CD4-positive, alpha-beta T cell (primary cell): ENCODE measurements at regions not wholly inside any gene's neighbourhood (a gene's known extent, or its start where the extent isn't known, plus 50 kb on each side); places are given as distances from the start of the nearest gene placed in this dataset.

Experiments used
- ATAC-seq: fragments of 200-7000 bp; cut with Tn5 transposase; one replicate; pipeline ENCODE4 v1.10.0; 2022; ENCODE audit warnings: mild to moderate bottlenecking; ENCODE audit not compliant: poor library complexity
- CTCF ChIA-PET: fragments of 350-600 bp; sonication (Branson Sonifier 250); formaldehyde crosslinking; loops from one replicate; lab custom pipeline; 2021; ENCODE audit warnings: antibody characterized with exemption, inconsistent platforms; lab: Charles Lee
- POLR2A ChIA-PET: fragments of 350-600 bp; sonication (Branson Sonifier 250); formaldehyde crosslinking; loops from one replicate; lab custom pipeline; 2021; ENCODE audit warnings: antibody characterized with exemption, inconsistent platforms; lab: Charles Lee
- DNase-seq, 14 experiments: peaks; one replicate each; pipeline ENCODE4 v3.0.0-alpha.2; 2013 to 2020; ENCODE audit warnings: mixed read lengths in 2 of 14
- H3K27ac ChIP-seq, 2 donors: one replicate each; pipeline versions ENCODE4 v1.5.1 to v1.7.0; 2013; ENCODE audit warnings: low read length in 2 of 2, low read depth in 1 of 2, mild to moderate bottlenecking in 1 of 2
- H3K27me3 ChIP-seq, 2 experiments: 1 replicate in 1 of 2; 2 replicates in 1 of 2; pipeline versions ENCODE4 v1.6.1 to v1.7.0; 2013; ENCODE audit warnings: low read length in 2 of 2, control low read depth in 1 of 2, mild to moderate bottlenecking in 1 of 2, moderate library complexity in 1 of 2; ENCODE audit not compliant: insufficient read depth in 2 of 2, control insufficient read depth in 1 of 2
- H3K36me3 ChIP-seq: one replicate; pipeline ENCODE4 v1.6.1; 2013; ENCODE audit warnings: low read length, control low read depth; ENCODE audit not compliant: insufficient read depth
- H3K4me1 ChIP-seq: one replicate; pipeline ENCODE4 v1.6.1; 2013; ENCODE audit warnings: low read length, control low read depth; ENCODE audit not compliant: insufficient read depth
- H3K4me3 ChIP-seq: one replicate; pipeline ENCODE4 v1.5.1; 2013; ENCODE audit warnings: mild to moderate bottlenecking, low read length, moderate library complexity
- H3K9me3 ChIP-seq, 2 experiments: 1 replicate in 1 of 2; 2 replicates in 1 of 2; pipeline versions ENCODE4 v1.6.1 to v1.7.0; 2013; ENCODE audit warnings: low read length in 2 of 2, mild to moderate bottlenecking in 2 of 2, control low read depth in 1 of 2, moderate library complexity in 1 of 2; ENCODE audit not compliant: control insufficient read depth in 1 of 2, insufficient read depth in 1 of 2
- H3K27ac Mint-ChIP-seq: one replicate; pipeline ENCODE4 v1.8.0; 2020; ENCODE audit warnings: mixed read lengths
- H3K27me3 Mint-ChIP-seq: one replicate; pipeline ENCODE4 v1.8.0; 2021; ENCODE audit warnings: mixed read lengths
- H3K36me3 Mint-ChIP-seq: one replicate; pipeline ENCODE4 v1.8.0; 2021; ENCODE audit warnings: low read depth, mixed read lengths
- H3K4me1 Mint-ChIP-seq: one replicate; pipeline ENCODE4 v1.8.0; 2021; ENCODE audit warnings: low read depth, mixed read lengths
- H3K4me3 Mint-ChIP-seq: one replicate; pipeline ENCODE4 v1.8.0; 2020; ENCODE audit warnings: mild to moderate bottlenecking, mixed read lengths
- H3K9me3 Mint-ChIP-seq: one replicate; pipeline ENCODE4 v1.8.0; 2020; ENCODE audit warnings: mixed read lengths
- intact Hi-C, 2 experiments: fragments of 100-400 bp; cut with DNase I in 1 of 2; cut with micrococcal nuclease in 1 of 2; formaldehyde crosslinking; loops; one replicate each; pipeline versions ENCODE4 v1.15.1 to v1.9.0; 2023 to 2025; cut with DNase I, micrococcal nuclease
- TF ChIP-seq, protein P1 (sequence below): fragments of 200-600 bp; IDR thresholded peaks from one replicate; pipeline ENCODE4 v1.8.0; 2022; ENCODE audit warnings: antibody characterized with exemption, mild to moderate bottlenecking

DNA sequence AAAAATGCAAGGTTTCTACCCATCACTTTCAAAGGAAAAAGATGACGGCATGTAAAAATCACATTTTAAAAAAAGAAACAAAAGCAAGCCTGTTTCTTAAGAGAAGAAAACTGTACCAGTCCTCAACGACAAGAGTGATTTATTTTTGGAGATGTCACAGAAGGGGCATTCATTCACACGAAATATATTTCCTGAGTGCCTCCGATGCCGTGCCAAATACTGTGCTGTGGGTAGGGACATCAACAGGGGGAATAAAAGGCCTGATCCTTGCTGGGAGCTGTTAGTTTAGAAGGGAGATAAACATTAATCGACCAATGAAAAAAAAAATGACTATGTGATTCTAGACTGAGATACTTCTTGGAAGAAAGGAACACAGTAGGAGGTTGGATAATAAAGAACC lies 297.5 kb upstream of the SOX5 start:
- Histone ChIP-seq H3K27me3 (no peaks in the 10 kb centered on the region), H3K27ac (no peak overlapping the region), H3K4me3 (no peak overlapping the region), H3K36me3 (no peaks in the 10 kb centered on the region), H3K4me1 (no peaks in the 10 kb centered on the region), H3K9me3 (no peaks in the 10 kb centered on the region)
- CTCF ChIA-PET: no interaction called here
- DNase-seq (no peak), ATAC-seq (no peak)
- Mint-ChIP-seq H3K27ac (no peak overlapping the region), H3K4me1 (no peaks in the 10 kb centered on the region), H3K27me3 (no peaks in the 10 kb centered on the region), H3K36me3 (no peaks in the 10 kb centered on the region), H3K9me3 (no peaks in the 10 kb centered on the region), H3K4me3 (no peak overlapping the region)
- TF ChIP-seq, protein P1, sequence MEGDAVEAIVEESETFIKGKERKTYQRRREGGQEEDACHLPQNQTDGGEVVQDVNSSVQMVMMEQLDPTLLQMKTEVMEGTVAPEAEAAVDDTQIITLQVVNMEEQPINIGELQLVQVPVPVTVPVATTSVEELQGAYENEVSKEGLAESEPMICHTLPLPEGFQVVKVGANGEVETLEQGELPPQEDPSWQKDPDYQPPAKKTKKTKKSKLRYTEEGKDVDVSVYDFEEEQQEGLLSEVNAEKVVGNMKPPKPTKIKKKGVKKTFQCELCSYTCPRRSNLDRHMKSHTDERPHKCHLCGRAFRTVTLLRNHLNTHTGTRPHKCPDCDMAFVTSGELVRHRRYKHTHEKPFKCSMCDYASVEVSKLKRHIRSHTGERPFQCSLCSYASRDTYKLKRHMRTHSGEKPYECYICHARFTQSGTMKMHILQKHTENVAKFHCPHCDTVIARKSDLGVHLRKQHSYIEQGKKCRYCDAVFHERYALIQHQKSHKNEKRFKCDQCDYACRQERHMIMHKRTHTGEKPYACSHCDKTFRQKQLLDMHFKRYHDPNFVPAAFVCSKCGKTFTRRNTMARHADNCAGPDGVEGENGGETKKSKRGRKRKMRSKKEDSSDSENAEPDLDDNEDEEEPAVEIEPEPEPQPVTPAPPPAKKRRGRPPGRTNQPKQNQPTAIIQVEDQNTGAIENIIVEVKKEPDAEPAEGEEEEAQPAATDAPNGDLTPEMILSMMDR: no peak
- POLR2A ChIA-PET: no interaction called here
- intact Hi-C loops: no loop called here

GRCh38 chr12:24246376-24246775 lies 296.9 kb upstream of the SOX5 start:
- POLR2A ChIA-PET: no interaction called here
- Histone ChIP-seq H3K4me1 (no peaks in the 10 kb centered on the region), H3K4me3 (no peak overlapping the region), H3K9me3 (no peaks in the 10 kb centered on the region), H3K27me3 (no peaks in the 10 kb centered on the region), H3K36me3 (no peaks in the 10 kb centered on the region), H3K27ac (no peak overlapping the region)
- intact Hi-C loops: no loop called here
- CTCF ChIA-PET: no interaction called here
- no peak for ATAC-seq
- TF ChIP-seq, protein P1: no peak
- Mint-ChIP-seq H3K4me3 (no peak overlapping the region), H3K27ac (no peak overlapping the region), H3K27me3 (no peaks in the 10 kb centered on the region), H3K36me3 (no peaks in the 10 kb centered on the region), H3K4me1 (no peaks in the 10 kb centered on the region), H3K9me3 (no peaks in the 10 kb centered on the region)
- DNase-seq: no peak

- no peaks in the 10 kb centered on the region for H3K9me3 Mint-ChIP-seq
- Histone ChIP-seq H3K27me3 (no peaks in the 10 kb centered on the region), H3K4me1 (no peaks in the 10 kb centered on the region), H3K27ac (no peak overlapping the region), H3K4me3 (no peak overlapping the region), H3K9me3 (no peaks in the 10 kb centered on the region), H3K36me3 (no peaks in the 10 kb centered on the region)
- CTCF ChIA-PET: interaction anchor here (1.1 kb wide), 1 partner anchor 9 kb away, joined by 3 read pairs; no protein-coding TSS in a partner anchor
- H3K27ac Mint-ChIP-seq: no peak overlapping the region
- intact Hi-C loops: no loop called here
- H3K4me3 Mint-ChIP-seq: no peak overlapping the region
- H3K36me3 Mint-ChIP-seq: no peaks in the 10 kb centered on the region
- H3K27me3 Mint-ChIP-seq: no peaks in the 10 kb centered on the region
- TF ChIP-seq, protein P1: no peak
- H3K4me1 Mint-ChIP-seq: no peaks in the 10 kb centered on the region
- POLR2A ChIA-PET: no interaction called here
- no peak for ATAC-seq
- DNase-seq: no peak
Measured at GRCh38 chr12:24244801-24245200, 295.3 kb upstream of the SOX5 start.
